ENCODE measurements at regions not wholly inside any gene's neighbourhood (a gene's known extent, or its start where the extent isn't known, plus 50 kb on each side); places are given as distances from the start of the nearest gene placed in this dataset.

GRCh38 chr4:177147668-177148067 is 162.0 kb upstream of the NEIL3 start:
- no peak for TF ChIP-seq GATA2 (IDR thresholded peaks at IDR 0.05; ENCODE audit: low read depth, low read length)
- TF ChIP-seq GATA3 (IDR thresholded peaks at IDR 0.05; ENCODE audit: low read depth, low read length) = no peak
